Skeletal muscle satellite cell (primary cell): ENCODE measurements at regions not wholly inside any gene's neighbourhood (a gene's known extent, or its start where the extent isn't known, plus 50 kb on each side); places are given as distances from the start of the nearest gene placed in this dataset.

Experiments
- H3K27me3 ChIP-seq: 2 replicates; pipeline ENCODE4 v1.7.0; 2013; ENCODE audit warnings: low read length; ENCODE audit not compliant: control insufficient read depth, insufficient read depth
- H3K36me3 ChIP-seq: 2 replicates; pipeline ENCODE4 v1.7.0; 2013; ENCODE audit warnings: mild to moderate bottlenecking, control low read depth, low read length; ENCODE audit not compliant: insufficient read depth
- H3K4me1 ChIP-seq: 2 replicates; pipeline ENCODE4 v1.7.0; 2013; ENCODE audit warnings: low read length; ENCODE audit not compliant: control insufficient read depth, insufficient read depth
- H3K4me2 ChIP-seq: 2 replicates; pipeline ENCODE4 v1.7.0; 2013; ENCODE audit warnings: mild to moderate bottlenecking, low read length
- H3K4me3 ChIP-seq: 2 replicates; pipeline ENCODE4 v1.7.0; 2013; ENCODE audit warnings: low read length
- H3K9ac ChIP-seq: 2 replicates; pipeline ENCODE4 v1.7.0; 2013; ENCODE audit warnings: mild to moderate bottlenecking, low read depth, low read length, moderate library complexity
- H3K9me3 ChIP-seq: replicated peaks from 2 replicates; pipeline ENCODE4 v1.7.0; 2013; ENCODE audit warnings: mild to moderate bottlenecking, control low read depth, low read length

DNA sequence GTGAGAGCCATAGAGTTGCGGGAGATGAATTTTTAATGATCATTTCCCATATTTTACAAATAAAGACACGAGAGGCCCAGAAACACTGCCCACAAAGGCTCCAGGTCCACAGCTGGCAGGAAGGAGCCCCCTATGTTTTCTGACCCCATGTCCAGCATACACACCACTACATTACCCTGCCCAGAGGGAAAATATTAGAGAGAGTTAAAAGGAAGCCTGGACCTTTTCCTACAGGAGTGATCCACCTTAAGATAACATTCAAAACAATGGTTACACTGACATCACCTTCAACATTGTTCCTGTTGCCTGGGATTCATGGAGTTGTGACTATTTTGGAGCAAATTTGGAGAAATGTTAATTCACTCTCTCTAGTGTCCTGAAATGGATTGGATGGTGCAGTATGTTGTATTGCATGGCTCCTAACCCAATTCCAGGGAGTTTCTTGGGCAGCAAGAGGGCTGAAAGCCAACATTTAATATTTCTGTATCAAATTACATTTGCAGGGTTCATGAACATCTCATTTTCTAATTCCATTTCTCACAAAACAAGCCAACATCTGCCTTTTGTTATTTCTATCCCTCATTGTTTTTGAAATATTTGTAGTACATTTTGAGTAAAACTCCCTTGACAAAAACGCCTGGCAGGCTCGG, 172.5 kb downstream of the DLEU7 start:
- peaks cover 10% of the 10 kb centered on the region for H3K4me1 ChIP-seq
- H3K36me3 ChIP-seq = no peaks in the 10 kb centered on the region
- no peak overlapping the region for H3K9ac ChIP-seq
- no peaks in the 10 kb centered on the region for H3K9me3 ChIP-seq
- H3K27me3 ChIP-seq = peaks cover 19% of the 10 kb centered on the region
- no peak overlapping the region for H3K4me3 ChIP-seq
- no peak overlapping the region for H3K4me2 ChIP-seq

DNA sequence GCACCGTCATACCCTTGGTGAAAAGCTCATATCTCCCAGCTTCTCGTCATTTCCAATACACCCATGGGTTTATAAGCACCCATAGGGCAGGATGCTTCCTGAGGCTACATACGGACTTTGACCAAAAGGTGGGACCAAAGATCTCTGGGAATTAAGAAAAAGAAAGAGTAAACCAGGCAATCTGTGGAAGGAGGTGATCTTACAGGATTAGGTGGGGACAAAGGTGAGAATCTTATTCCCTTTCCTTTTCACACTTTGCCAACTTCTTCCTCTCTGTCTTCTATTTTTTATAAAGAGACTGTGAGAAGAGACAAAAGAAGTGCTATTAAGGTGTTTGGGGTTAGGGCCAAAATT, 172.0 kb downstream of the DLEU7 start:
- Histone ChIP-seq H3K36me3 (no peaks in the 10 kb centered on the region), H3K9ac (no peak overlapping the region), H3K4me2 (no peak overlapping the region), H3K4me1 (peaks cover 15% of the 10 kb centered on the region), H3K27me3 (peaks cover 19% of the 10 kb centered on the region), H3K9me3 (no peaks in the 10 kb centered on the region), H3K4me3 (no peak overlapping the region)

DNA sequence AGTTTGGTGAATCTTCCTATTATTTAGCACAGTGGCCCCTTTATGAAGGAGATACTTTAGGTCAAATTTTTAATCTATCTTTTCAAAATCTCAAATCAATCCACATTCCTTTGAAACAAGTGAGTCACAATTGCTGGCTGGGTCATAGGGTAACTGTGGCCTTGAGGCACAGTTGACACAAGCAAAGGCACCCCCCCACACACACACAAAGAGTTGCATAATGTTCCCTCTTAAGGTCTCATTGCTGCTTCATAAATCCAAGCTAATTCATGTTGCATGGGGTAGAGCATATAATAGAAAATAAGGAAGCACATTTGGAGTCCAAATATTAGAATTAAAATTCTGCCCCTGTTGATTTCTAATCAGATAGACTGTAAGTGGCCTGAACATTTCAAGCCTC, 171.5 kb downstream of the DLEU7 start:
- Histone ChIP-seq H3K9ac (no peak overlapping the region), H3K36me3 (no peaks in the 10 kb centered on the region), H3K9me3 (no peaks in the 10 kb centered on the region), H3K4me1 (peaks cover 20% of the 10 kb centered on the region), H3K27me3 (peaks cover 19% of the 10 kb centered on the region), H3K4me3 (no peak overlapping the region), H3K4me2 (no peak overlapping the region)

DNA sequence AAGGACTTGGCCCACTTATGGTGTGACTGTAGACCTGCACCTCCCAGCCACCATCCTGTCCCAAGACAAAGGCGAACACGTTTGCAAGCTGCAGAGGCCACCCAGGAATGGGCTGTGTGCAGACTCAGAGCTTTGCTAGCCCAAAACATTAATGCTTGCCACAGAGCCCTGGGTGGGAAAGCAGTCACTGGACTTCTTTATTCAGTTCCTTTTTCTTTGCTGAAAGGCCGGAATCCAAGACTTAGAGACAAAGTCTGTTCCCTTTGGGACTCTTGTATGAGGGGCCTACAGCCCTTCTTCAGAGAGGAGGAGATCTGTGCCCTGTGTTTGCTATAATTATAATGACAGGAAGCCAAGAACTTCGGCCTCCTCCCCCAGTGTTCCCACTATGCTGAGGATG, 167.8 kb downstream of the DLEU7 start:
- Histone ChIP-seq H3K9ac (no peak overlapping the region), H3K27me3 (no peaks in the 10 kb centered on the region), H3K4me2 (no peak overlapping the region), H3K36me3 (no peaks in the 10 kb centered on the region), H3K9me3 (no peaks in the 10 kb centered on the region), H3K4me1 (peaks cover 54% of the 10 kb centered on the region), H3K4me3 (no peak overlapping the region)

DNA sequence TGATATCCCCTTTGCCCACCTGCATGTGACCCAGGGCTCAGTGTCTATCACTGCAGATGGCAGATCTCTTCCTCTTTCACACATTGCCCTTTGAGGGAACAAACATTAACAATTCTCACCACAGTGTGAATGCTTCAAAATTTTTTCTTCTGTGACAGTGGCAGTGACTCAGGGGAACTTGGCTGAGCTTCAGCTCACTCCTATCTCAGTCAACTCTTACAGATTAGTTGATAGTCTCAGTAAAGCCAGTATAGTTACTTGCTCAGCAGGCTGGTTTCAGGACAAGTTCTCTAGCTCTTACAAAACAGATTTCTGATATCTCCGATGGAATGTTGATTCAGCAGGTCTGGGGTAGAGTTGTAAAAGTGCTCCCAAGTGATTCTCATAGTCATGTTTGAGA, 166.9 kb downstream of the DLEU7 start:
- H3K4me3 ChIP-seq = no peak overlapping the region
- no peaks in the 10 kb centered on the region for H3K27me3 ChIP-seq
- no peaks in the 10 kb centered on the region for H3K36me3 ChIP-seq
- H3K9ac ChIP-seq = peak overlapping the region; percentile 8
- peaks cover 50% of the 10 kb centered on the region for H3K4me1 ChIP-seq
- H3K4me2 ChIP-seq = no peak overlapping the region
- no peaks in the 10 kb centered on the region for H3K9me3 ChIP-seq

DNA sequence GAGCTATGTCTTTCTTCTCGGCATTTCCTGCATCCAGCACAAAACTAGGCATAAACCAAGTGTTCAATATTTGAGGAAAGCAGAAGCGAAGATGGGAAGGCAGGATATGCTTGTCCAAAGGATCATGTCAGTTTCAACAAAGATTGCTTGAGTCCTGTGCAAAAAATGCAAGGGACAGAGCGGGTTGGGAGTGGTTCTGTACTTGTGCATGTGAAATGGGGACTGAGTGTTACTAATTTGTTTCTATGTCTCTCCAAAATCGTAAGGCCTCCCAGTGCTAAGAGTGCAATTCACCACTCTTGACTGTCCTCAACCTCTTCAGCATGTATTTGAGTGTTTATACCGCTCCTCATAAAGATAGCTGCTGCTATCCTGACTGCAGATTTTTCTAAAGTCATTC, 166.2 kb downstream of the DLEU7 start:
- H3K4me1 ChIP-seq = peaks cover 47% of the 10 kb centered on the region

DNA sequence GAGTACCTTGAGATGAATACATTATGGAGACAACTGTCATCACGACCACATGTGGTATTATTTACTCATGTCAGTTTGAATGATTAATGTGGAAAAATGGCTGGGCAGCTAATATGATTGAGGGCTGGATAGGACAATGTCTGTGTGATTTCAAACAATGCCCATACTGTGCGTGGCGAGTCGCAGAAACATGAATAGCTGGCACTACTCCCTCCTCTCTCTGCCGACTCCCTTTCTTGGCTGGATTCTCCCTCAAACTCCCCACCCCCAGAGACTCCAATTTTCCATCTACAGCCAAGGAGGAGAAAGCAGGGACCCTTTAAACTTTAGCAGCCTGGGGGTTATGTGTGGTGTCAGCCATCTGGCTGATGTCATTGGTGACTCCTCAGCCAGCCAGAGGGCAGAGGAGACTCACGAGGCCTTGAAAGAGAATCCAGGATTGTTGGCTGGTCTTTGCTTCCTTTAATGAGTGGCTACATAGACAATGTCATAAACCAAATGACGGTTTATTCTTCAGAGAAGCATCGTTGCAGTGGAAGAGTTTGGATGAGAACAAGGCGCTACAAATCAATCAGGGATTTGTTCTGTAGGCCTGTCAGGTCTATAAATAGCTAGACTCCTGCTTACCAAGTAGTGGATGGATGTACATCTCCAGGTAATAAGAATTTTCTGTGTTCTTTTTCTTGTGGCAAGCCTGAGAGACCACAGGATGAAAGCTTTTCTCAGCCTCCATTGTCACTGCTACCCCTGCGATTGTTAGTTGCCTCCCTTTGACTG, 165.6 kb downstream of the DLEU7 start:
- H3K4me3 ChIP-seq = no peak overlapping the region
- H3K4me1 ChIP-seq = peaks cover 45% of the 10 kb centered on the region
- H3K36me3 ChIP-seq = no peaks in the 10 kb centered on the region
- H3K9ac ChIP-seq = peak overlapping the region; percentile 47
- H3K27me3 ChIP-seq = no peaks in the 10 kb centered on the region
- peak overlapping the region; percentile 51 for H3K4me2 ChIP-seq
- no peaks in the 10 kb centered on the region for H3K9me3 ChIP-seq

More for the DNA sequence above, 166.2 kb downstream of the DLEU7 start:
- H3K27me3 ChIP-seq = no peaks in the 10 kb centered on the region
- peak overlapping the region; percentile 8 for H3K9ac ChIP-seq
- H3K36me3 ChIP-seq = no peaks in the 10 kb centered on the region
- no peak overlapping the region for H3K4me2 ChIP-seq
- H3K9me3 ChIP-seq = no peaks in the 10 kb centered on the region
- no peak overlapping the region for H3K4me3 ChIP-seq

DNA sequence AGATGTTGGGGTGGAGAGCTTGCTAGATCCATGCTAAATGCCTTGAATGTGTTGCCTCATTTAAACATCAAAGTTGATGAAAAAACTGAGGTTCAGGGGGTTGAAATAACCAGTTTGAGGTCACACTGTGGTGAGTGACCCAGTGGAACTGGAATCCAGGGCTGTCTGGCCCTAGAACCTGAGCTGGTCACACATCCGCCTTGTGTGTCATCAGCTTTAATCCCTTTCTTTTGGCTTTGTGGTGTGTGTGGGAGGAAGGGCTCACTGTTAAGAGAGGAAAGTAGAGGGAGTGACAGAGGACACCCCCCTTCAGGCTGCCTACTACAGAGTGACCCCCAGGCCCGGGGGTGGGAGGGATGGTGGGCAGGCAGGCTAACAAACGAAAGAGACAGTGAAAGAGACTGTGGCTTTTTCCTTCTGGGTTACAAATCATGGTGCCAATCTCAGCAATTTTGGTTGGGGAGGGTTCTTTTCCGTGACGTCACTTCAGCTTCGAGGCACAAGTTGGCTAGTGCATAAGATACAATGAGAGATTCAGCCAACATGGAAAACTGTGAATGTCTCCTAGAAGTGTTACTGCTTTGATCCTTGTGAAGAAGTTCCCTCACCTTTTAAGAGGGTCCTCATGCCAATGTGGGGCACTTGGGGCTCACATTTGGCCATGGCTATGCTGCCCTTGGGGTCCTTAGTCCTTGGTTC, 164.9 kb downstream of the DLEU7 start:
- Histone ChIP-seq H3K9ac (peak overlapping the region; percentile 68), H3K27me3 (no peaks in the 10 kb centered on the region)

DNA sequence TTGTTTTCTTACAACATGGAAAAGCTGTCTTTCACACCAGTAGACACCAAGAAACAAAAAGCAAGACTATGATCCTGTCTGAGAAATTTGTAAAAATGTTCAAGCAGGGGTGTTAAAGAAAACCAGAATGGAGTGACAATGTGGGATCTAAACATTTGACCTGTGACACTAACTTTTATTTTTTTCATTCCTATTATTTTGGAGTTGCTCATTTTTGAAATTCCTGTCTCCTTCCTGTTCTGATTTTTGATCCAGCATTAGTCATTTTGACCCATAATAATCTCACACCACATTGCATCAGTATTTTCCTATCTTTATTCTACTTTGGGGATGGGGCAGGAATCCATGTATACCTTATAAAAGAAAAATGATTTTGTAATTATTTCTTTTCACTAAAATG, 164.2 kb downstream of the DLEU7 start:
- Histone ChIP-seq H3K4me2 (peak overlapping the region; percentile 60), H3K9ac (peak overlapping the region; percentile 68), H3K4me3 (peak overlapping the region; percentile 37), H3K4me1 (peaks cover 45% of the 10 kb centered on the region), H3K27me3 (no peaks in the 10 kb centered on the region), H3K9me3 (no peaks in the 10 kb centered on the region), H3K36me3 (no peaks in the 10 kb centered on the region)

More for the DNA sequence above, 164.9 kb downstream of the DLEU7 start:
- H3K4me1 ChIP-seq = peaks cover 45% of the 10 kb centered on the region
- H3K4me3 ChIP-seq = peak overlapping the region; percentile 37
- H3K36me3 ChIP-seq = no peaks in the 10 kb centered on the region
- H3K9me3 ChIP-seq = no peaks in the 10 kb centered on the region
- H3K4me2 ChIP-seq = peak overlapping the region; percentile 60

DNA sequence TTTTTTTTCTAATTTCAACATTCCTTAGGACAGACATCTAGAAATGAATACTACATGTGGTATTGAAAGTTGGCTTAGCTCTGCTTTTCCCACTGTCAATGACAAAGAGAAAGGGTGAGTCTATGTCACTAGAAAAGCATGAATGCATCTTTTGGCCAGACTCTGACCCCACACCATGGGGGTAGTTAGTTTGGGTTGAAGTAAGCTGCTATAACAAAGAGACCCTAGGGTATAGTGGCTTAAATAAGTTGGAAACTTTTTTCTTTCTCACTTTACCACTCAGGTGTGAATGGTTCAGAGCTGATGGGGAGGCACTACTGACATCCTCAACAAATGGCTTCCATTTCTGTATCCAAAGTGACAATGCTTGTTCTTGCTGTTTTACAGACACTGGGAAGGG, 161.5 kb downstream of the DLEU7 start:
- H3K4me1 ChIP-seq = peaks cover 34% of the 10 kb centered on the region

DNA sequence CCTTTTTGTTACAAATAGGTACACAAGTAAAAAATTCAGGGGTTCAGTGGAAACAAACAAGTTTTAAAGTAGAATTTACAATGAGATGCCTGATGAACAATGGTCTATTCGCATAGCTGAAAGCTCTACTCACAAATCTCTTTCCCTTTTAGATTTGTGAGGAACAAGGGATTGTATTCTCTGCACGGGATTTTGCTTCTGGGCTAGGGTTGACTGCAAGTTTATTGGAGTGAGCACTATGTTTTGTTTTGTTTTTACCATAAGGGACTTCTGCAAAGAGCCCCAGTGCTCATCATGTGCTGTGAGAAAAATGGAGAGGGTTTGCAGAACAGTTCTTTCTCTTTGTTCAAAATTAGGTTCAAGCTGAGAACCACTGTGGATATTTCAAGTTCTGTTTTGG, 160.5 kb downstream of the DLEU7 start:
- no peaks in the 10 kb centered on the region for H3K36me3 ChIP-seq
- no peaks in the 10 kb centered on the region for H3K27me3 ChIP-seq
- no peak overlapping the region for H3K4me2 ChIP-seq
- peaks cover 24% of the 10 kb centered on the region for H3K4me1 ChIP-seq
- H3K9me3 ChIP-seq = no peaks in the 10 kb centered on the region
- H3K9ac ChIP-seq = no peak overlapping the region
- no peak overlapping the region for H3K4me3 ChIP-seq

More for the DNA sequence above, 161.5 kb downstream of the DLEU7 start:
- Histone ChIP-seq H3K9me3 (no peaks in the 10 kb centered on the region), H3K9ac (no peak overlapping the region), H3K4me3 (no peak overlapping the region), H3K36me3 (no peaks in the 10 kb centered on the region), H3K27me3 (no peaks in the 10 kb centered on the region), H3K4me2 (no peak overlapping the region)
